Kidney tubule cell (primary cell): ENCODE measurements at regions not wholly inside any gene's neighbourhood (a gene's known extent, or its start where the extent isn't known, plus 50 kb on each side); places are given as distances from the start of the nearest gene placed in this dataset.
"Not testable (repeated sequence)": the region's sequence is repeated elsewhere in the genome, so short reads cannot be mapped to it uniquely, and the experiment has no call there.

Source experiments
- DNase-seq: peaks from one replicate; pipeline ENCODE4 v3.0.0-alpha.2; 2018; ENCODE audit warnings: low spot score

- peak; percentile 58 for DNase-seq
Measured at GRCh38 chr20:63145156-63145555, 70.8 kb downstream of the YTHDF1 start.

- no peak for DNase-seq
Measured at GRCh38 chr20:63142933-63143332, 73.0 kb downstream of the YTHDF1 start.

GRCh38 chr20:63141531-63141930 lies 74.4 kb downstream of the YTHDF1 start:
- DNase-seq, result no peak

GRCh38 chr20:63140514-63141433 lies 75.2 kb downstream of the YTHDF1 start:
- no peak for DNase-seq

- no peak for DNase-seq
Measured at GRCh38 chr20:63139837-63140236, 76.1 kb downstream of the YTHDF1 start.

GRCh38 chr20:63139356-63139755 lies 76.6 kb downstream of the YTHDF1 start:
- DNase-seq, result no peak

- DNase-seq, result peak; percentile 2
Measured at GRCh38 chr20:63138855-63139341, 77.0 kb downstream of the YTHDF1 start.

GRCh38 chr20:63137851-63138415 lies 78.0 kb downstream of the YTHDF1 start:
- no peak for DNase-seq

GRCh38 chr20:63136296-63136695 lies 79.6 kb downstream of the YTHDF1 start:
- DNase-seq, result no peak

- no peak for DNase-seq
Measured at GRCh38 chr20:63135411-63135810, 80.5 kb downstream of the YTHDF1 start.

- not testable (repeated sequence) for DNase-seq
Measured at GRCh38 chr20:63134711-63135361, 81.1 kb downstream of the YTHDF1 start.

- no peak for DNase-seq
Measured at GRCh38 chr20:63134201-63134612, 81.7 kb downstream of the YTHDF1 start.

GRCh38 chr20:63133481-63134091 lies 82.3 kb downstream of the YTHDF1 start:
- DNase-seq, result no peak

GRCh38 chr20:63132715-63133471 lies 83.0 kb downstream of the YTHDF1 start:
- DNase-seq, result no peak

- no peak for DNase-seq
Measured at GRCh38 chr20:63132131-63132714, 83.7 kb downstream of the YTHDF1 start.

GRCh38 chr20:63130658-63131577 lies 85.0 kb downstream of the YTHDF1 start:
- DNase-seq, result no peak

- no peak for DNase-seq
Measured at GRCh38 chr20:63129991-63130657, 85.8 kb downstream of the YTHDF1 start.

- no peak for DNase-seq
Measured at GRCh38 chr20:63129376-63129965, 86.5 kb downstream of the YTHDF1 start.

GRCh38 chr20:63128956-63129355 lies 87.0 kb downstream of the YTHDF1 start:
- DNase-seq, result no peak
